Endodermal cell (in vitro differentiated cells): ENCODE measurements at regions not wholly inside any gene's neighbourhood (a gene's known extent, or its start where the extent isn't known, plus 50 kb on each side); places are given as distances from the start of the nearest gene placed in this dataset.

Source experiments
- DNase-seq: peaks from one replicate; pipeline ENCODE4 v3.0.0-alpha.2; 2017
- H3K27ac ChIP-seq: 2 replicates; pipeline ENCODE4 v1.5.1; 2013; ENCODE audit warnings: mild to moderate bottlenecking, low read depth, low read length, moderate library complexity
- H3K27me3 ChIP-seq: 2 replicates; pipeline ENCODE4 v1.6.1; 2013; ENCODE audit warnings: mild to moderate bottlenecking, low read length, moderate library complexity; ENCODE audit not compliant: insufficient read depth, control insufficient read depth, poor library complexity, severe bottlenecking
- H3K36me3 ChIP-seq: 2 replicates; pipeline ENCODE4 v1.7.0; 2013; ENCODE audit warnings: mild to moderate bottlenecking, low read length, moderate library complexity; ENCODE audit not compliant: control insufficient read depth, insufficient read depth
- H3K4me1 ChIP-seq: one replicate; pipeline ENCODE4 v1.7.0; 2013; ENCODE audit warnings: low read length; ENCODE audit not compliant: control insufficient read depth, insufficient read depth
- H3K4me3 ChIP-seq: 2 replicates; pipeline ENCODE4 v1.5.1; 2013; ENCODE audit warnings: mild to moderate bottlenecking, low read length, moderate library complexity
- H3K9ac ChIP-seq: 2 replicates; pipeline ENCODE4 v1.6.1; 2013; ENCODE audit warnings: mild to moderate bottlenecking, low read length, moderate library complexity; ENCODE audit not compliant: poor library complexity, severe bottlenecking; ENCODE audit errors: extremely low read depth
- H3K9me3 ChIP-seq: 2 replicates; pipeline ENCODE4 v1.6.1; 2013; ENCODE audit warnings: mild to moderate bottlenecking, low read length, moderate library complexity; ENCODE audit not compliant: control insufficient read depth
- H3K27ac Mint-ChIP-seq: 2 replicates; pipeline ENCODE4 v1.8.0; 2020; ENCODE audit warnings: mixed read lengths
- H3K27me3 Mint-ChIP-seq: 2 replicates; pipeline ENCODE4 v1.8.0; 2021; ENCODE audit warnings: mild to moderate bottlenecking, mixed read lengths; ENCODE audit not compliant: insufficient read depth
- H3K36me3 Mint-ChIP-seq: 2 replicates; pipeline ENCODE4 v1.8.0; 2020; ENCODE audit warnings: low read depth, mixed read lengths
- H3K4me1 Mint-ChIP-seq: 2 replicates; pipeline ENCODE4 v1.8.0; 2020; ENCODE audit warnings: mixed read lengths
- H3K4me3 Mint-ChIP-seq: 2 replicates; pipeline ENCODE4 v1.8.0; 2020; ENCODE audit warnings: mild to moderate bottlenecking, moderate library complexity, mixed read lengths
- H3K9me3 Mint-ChIP-seq: 2 replicates; pipeline ENCODE4 v1.8.0; 2020; ENCODE audit warnings: mild to moderate bottlenecking, mixed read lengths
- WGBS, 2 experiments: methylation state at CpG; one replicate each; pipeline versions ENCODE4 v1.1.5 to v1.1.7; 2013; ENCODE audit warnings: missing lambda C conversion rate in 2 of 2, mixed read lengths in 1 of 2; ENCODE audit not compliant: insufficient coverage in 1 of 2, insufficient read length in 1 of 2; 5-methylcytosine and 5-hydroxymethylcytosine counted together
- TF ChIP-seq, protein P1 (sequence below): fragments of 200-600 bp; sonication (generic); conservative IDR thresholded peaks from 2 replicates; pipeline ENCODE4 v1.5.0; 2021; ENCODE audit warnings: antibody characterized with exemption, mild to moderate bottlenecking

DNA sequence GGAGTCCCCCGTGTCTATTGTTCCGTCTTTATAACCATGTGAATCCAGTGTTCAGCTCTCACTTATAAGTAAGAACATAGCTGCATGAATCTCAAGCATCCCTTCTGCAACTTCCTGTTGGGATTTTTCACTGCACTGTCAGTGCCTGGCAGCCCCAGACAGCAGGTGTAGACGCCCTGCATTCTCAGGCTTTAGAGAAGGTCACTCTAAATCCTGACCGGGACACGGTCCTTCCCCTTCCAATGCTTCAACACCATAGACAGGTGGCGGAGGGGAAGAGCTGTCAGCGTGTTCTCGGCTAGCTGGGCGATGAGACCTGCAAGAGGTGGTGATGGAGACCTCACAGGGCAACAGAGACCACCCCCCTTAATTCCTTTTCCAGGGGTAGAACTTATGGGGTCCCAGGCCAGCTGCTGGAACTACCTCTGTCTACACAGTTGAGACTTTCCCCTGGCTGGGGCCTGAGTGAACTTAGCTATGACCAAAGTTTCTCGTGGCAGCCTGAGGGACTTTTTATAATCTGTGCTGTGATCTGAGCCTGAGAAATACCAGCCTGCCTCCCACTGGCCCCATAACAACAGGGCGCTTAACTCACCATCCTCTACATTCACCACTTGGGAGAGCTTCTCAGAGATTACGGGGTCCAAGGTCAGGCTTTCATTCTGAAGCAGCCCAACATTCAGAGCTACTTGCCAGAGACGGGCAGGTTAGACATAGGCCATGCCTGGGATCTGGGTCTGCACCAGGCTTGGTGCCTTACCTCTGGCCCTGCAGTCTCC is 143.2 kb upstream of the TNRC6C start:
- peak; percentile 73 for DNase-seq
- Mint-ChIP-seq H3K27ac (no peak overlapping the region), H3K4me1 (peaks cover 10% of the 10 kb centered on the region), H3K27me3 (peaks cover 7% of the 10 kb centered on the region), H3K36me3 (no peaks in the 10 kb centered on the region), H3K4me3 (no peak overlapping the region), H3K9me3 (peaks cover 4% of the 10 kb centered on the region)
- WGBS, 2 experiments, result 88 to 91% methylated on average over 9 to 13 of the region's 13 CpGs
- Histone ChIP-seq H3K4me1 (no peaks in the 10 kb centered on the region), H3K4me3 (no peak overlapping the region), H3K27ac (no peak overlapping the region), H3K9ac (no peak overlapping the region), H3K36me3 (no peaks in the 10 kb centered on the region), H3K27me3 (no peaks in the 10 kb centered on the region), H3K9me3 (no peaks in the 10 kb centered on the region)
- TF ChIP-seq, protein P1, sequence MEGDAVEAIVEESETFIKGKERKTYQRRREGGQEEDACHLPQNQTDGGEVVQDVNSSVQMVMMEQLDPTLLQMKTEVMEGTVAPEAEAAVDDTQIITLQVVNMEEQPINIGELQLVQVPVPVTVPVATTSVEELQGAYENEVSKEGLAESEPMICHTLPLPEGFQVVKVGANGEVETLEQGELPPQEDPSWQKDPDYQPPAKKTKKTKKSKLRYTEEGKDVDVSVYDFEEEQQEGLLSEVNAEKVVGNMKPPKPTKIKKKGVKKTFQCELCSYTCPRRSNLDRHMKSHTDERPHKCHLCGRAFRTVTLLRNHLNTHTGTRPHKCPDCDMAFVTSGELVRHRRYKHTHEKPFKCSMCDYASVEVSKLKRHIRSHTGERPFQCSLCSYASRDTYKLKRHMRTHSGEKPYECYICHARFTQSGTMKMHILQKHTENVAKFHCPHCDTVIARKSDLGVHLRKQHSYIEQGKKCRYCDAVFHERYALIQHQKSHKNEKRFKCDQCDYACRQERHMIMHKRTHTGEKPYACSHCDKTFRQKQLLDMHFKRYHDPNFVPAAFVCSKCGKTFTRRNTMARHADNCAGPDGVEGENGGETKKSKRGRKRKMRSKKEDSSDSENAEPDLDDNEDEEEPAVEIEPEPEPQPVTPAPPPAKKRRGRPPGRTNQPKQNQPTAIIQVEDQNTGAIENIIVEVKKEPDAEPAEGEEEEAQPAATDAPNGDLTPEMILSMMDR, result peak; percentile 28

DNA sequence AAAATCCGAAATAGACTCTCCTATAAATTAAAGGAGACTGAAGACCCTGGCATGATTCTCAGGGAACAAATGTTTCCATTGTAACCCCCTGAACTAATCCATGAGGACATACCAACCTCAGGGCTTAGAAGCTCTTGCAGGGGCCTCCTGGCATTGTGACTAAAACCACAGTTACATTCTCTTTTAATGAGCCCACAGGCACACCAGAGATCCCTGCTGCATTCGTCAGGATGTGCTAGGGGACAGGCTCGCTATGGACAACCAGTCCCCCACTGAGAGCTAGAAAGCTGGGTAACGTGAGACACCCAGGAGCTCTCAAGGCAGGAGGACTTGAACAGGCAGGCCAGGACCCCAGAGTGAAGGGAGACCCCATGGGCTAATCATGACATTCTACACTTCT is 140.6 kb upstream of the TNRC6C start:
- Histone ChIP-seq H3K27me3 (no peaks in the 10 kb centered on the region), H3K4me3 (no peak overlapping the region), H3K27ac (no peak overlapping the region), H3K9me3 (no peaks in the 10 kb centered on the region), H3K9ac (no peak overlapping the region), H3K36me3 (no peaks in the 10 kb centered on the region), H3K4me1 (no peaks in the 10 kb centered on the region)
- TF ChIP-seq, protein P1, result no peak
- DNase-seq, result no peak
- WGBS, 2 experiments, result 47 to 75% methylated on average over 3 to 4 of the region's 4 CpGs
- Mint-ChIP-seq H3K9me3 (peaks cover 4% of the 10 kb centered on the region), H3K4me3 (no peak overlapping the region), H3K4me1 (peaks cover 6% of the 10 kb centered on the region), H3K36me3 (no peaks in the 10 kb centered on the region), H3K27me3 (peaks cover 13% of the 10 kb centered on the region), H3K27ac (no peak overlapping the region)

DNA sequence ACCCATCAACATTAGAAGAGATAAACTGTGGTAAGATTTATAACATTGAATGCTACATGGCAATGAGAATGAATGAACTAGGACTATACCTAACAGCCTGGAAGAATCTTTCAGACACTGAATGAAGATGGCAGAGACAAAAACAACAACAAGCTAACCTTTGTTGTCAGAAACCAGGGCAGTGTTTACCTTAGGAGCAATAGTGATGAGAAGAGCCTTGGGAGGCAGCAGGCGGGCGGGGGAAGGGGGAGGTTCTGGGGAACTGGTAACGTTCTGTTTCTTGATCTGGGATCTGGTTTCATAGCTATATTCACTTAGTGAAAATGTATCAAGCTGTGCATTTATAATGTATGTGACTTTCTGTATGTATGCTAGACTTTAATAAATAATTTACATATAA is 139.0 kb upstream of the TNRC6C start:
- H3K36me3 Mint-ChIP-seq, result no peaks in the 10 kb centered on the region
- no peak overlapping the region for H3K4me3 Mint-ChIP-seq
- no peak overlapping the region for H3K4me3 ChIP-seq
- no peak overlapping the region for H3K27ac ChIP-seq
- H3K27me3 Mint-ChIP-seq, result peaks cover 13% of the 10 kb centered on the region
- no peaks in the 10 kb centered on the region for H3K9me3 ChIP-seq
- no peak overlapping the region for H3K9ac ChIP-seq
- no peak for DNase-seq
- no peaks in the 10 kb centered on the region for H3K27me3 ChIP-seq
- peaks cover 6% of the 10 kb centered on the region for H3K4me1 Mint-ChIP-seq
- H3K4me1 ChIP-seq, result no peaks in the 10 kb centered on the region
- no peak overlapping the region for H3K27ac Mint-ChIP-seq
- 54 to 80% methylated on average over 1 to 3 of the region's 3 CpGs for WGBS, 2 experiments
- H3K9me3 Mint-ChIP-seq, result peaks cover 4% of the 10 kb centered on the region
- TF ChIP-seq, protein P1, result no peak
- no peaks in the 10 kb centered on the region for H3K36me3 ChIP-seq
